WI38 (cell line): ENCODE measurements at regions not wholly inside any gene's neighbourhood (a gene's known extent, or its start where the extent isn't known, plus 50 kb on each side); places are given as distances from the start of the nearest gene placed in this dataset.

Experiments used
- H3K4me3 ChIP-seq: 2 replicates; pipeline ENCODE4 v1.5.1; 2011; ENCODE audit warnings: low read depth, mild to moderate bottlenecking, control low read depth, low read length
- CTCF ChIP-seq: IDR thresholded peaks from 2 replicates; pipeline ENCODE4 v1.5.1; 2012; ENCODE audit warnings: low read depth, mild to moderate bottlenecking, control low read depth, low read length

GRCh38 chr2:238994876-238995275, 147.0 kb downstream of the TWIST2 start:
- TF ChIP-seq CTCF: no peak
- no peak overlapping the region for H3K4me3 ChIP-seq

- TF ChIP-seq CTCF: no peak
- no peak overlapping the region for H3K4me3 ChIP-seq
Measured at GRCh38 chr2:238995634-238996033, 147.7 kb downstream of the TWIST2 start.

- no peak overlapping the region for H3K4me3 ChIP-seq
- no peak for TF ChIP-seq CTCF
Measured at GRCh38 chr2:238996331-238997136, 148.6 kb downstream of the TWIST2 start.

- no peak for TF ChIP-seq CTCF
- no peak overlapping the region for H3K4me3 ChIP-seq
Measured at GRCh38 chr2:238997137-238997390, 149.2 kb downstream of the TWIST2 start.

GRCh38 chr2:238997684-238998083, 149.8 kb downstream of the TWIST2 start:
- no peak overlapping the region for H3K4me3 ChIP-seq
- TF ChIP-seq CTCF: no peak
